ENCODE measurements at regions not wholly inside any gene's neighbourhood (a gene's known extent, or its start where the extent isn't known, plus 50 kb on each side); places are given as distances from the start of the nearest gene placed in this dataset.

GRCh38 chr22:48843640-48844039 lies 984.0 kb downstream of the BRD1 start:
- intact Hi-C loops (cut with micrococcal nuclease) (no loop called here), in situ Hi-C loops (cut with MboI; ENCODE audit: low sequenced_read_pairs) (no loop called here), dilution Hi-C loops (cut with HindIII; ENCODE audit: low sequenced_read_pairs, unreplicated experiment) (no loop called here)
- Histone ChIP-seq H2BK15ac (ENCODE audit: low read depth, low read length) (no peak overlapping the region), H3K4me2 (ENCODE audit: low read depth, low read length) (no peak overlapping the region), H3K23ac (ENCODE audit: low read depth, low read length) (no peak overlapping the region), H2BK120ac (ENCODE audit: low read depth, low read length) (no peak overlapping the region), H4K8ac (ENCODE audit: low read depth in 2 of 2, low read length in 2 of 2) (no peak overlapping the region), H2AK5ac (ENCODE audit: low read depth, low read length) (no peak overlapping the region), H3K18ac (ENCODE audit: low read depth, low read length) (no peak overlapping the region), H4K20me1 (ENCODE audit: insufficient read depth, low read length) (no peaks in the 10 kb centered on the region), H4K91ac (ENCODE audit: insufficient read depth, low read depth, low read length) (no peak overlapping the region), H3K4me1 (ENCODE audit: control insufficient read depth, insufficient read depth, low read length) (no peaks in the 10 kb centered on the region), H3K27ac (ENCODE audit: insufficient read depth, low read length) (no peak overlapping the region), H2BK5ac (ENCODE audit: low read depth, low read length, poor library complexity, severe bottlenecking) (no peak overlapping the region), H3K79me1 (ENCODE audit: low read depth in 1 of 2, low read length in 2 of 2) (no peaks in the 10 kb centered on the region), H3K9me3 (ENCODE audit: control insufficient read depth, insufficient read depth, low read length) (peaks cover 61% of the 10 kb centered on the region), H3K56ac (ENCODE audit: extremely low read depth, insufficient read depth, low read length) (no peak overlapping the region), H3K36me3 (ENCODE audit: control insufficient read depth, insufficient read depth, low read length) (no peaks in the 10 kb centered on the region), H3K4me3 (ENCODE audit: insufficient read depth, low read depth, low read length) (no peak overlapping the region), H2AK9ac (replicated peaks; ENCODE audit: low read depth, low read length, poor library complexity) (no peak overlapping the region), H4K5ac (ENCODE audit: low read depth, low read length) (no peak overlapping the region), H2AFZ (replicated peaks; ENCODE audit: low read length, poor library complexity) (no peak overlapping the region), H3K9ac (ENCODE audit: low read depth, low read length) (no peak overlapping the region), H3K14ac (replicated peaks; ENCODE audit: low read depth, low read length) (no peak overlapping the region), H3K9me1 (ENCODE audit: insufficient read depth, low read length) (no peaks in the 10 kb centered on the region), H3K27me3 (ENCODE audit: control insufficient read depth, insufficient read depth, low read length) (no peaks in the 10 kb centered on the region), H3K4ac (ENCODE audit: low read depth, low read length) (no peak overlapping the region), H2BK20ac (ENCODE audit: low read depth, low read length) (no peak overlapping the region)
- ChIA-PET POLR2A (ENCODE audit: unreplicated experiment) (no interaction called here), CTCF (no interaction called here)
- TF ChIP-seq BHLHE40 (IDR thresholded peaks at IDR 0.05; ENCODE audit: low read depth, low read length), result no peak
- no peak for TF ChIP-seq MAZ (IDR thresholded peaks at IDR 0.05; ENCODE audit: borderline replicate concordance, low read depth, low read length)
- TF ChIP-seq NFE2L2 (IDR thresholded peaks at IDR 0.05; ENCODE audit: low read depth, low read length), result no peak
- TF ChIP-seq MXI1 (IDR thresholded peaks at IDR 0.05; ENCODE audit: borderline replicate concordance, low read depth, low read length), result no peak
- TF ChIP-seq POLR2A (IDR thresholded peaks at IDR 0.05; ENCODE audit: low read depth, low read length), result no peak
- no peak for TF ChIP-seq RAD21 (IDR thresholded peaks at IDR 0.05; ENCODE audit: low read length)
- WGBS, 2 experiments (ENCODE audit: extremely low coverage in 2 of 2, insufficient read length in 1 of 2), result 100% methylated on average over 1 of the region's 9 CpGs; no CpG with 5 or more reads in 1 of the 2 experiments
- DNase-seq (no peak), ATAC-seq (ENCODE audit: low read depth) (no peak)
- no TSS peak for BruUV-seq (replicated peaks)

Measured in IMR-90 (cell line).